ENCODE measurements at regions not wholly inside any gene's neighbourhood (a gene's known extent, or its start where the extent isn't known, plus 50 kb on each side); places are given as distances from the start of the nearest gene placed in this dataset.
A peak's percentile ranks its signal among the peaks of the same experiment; 100 is the strongest.

GRCh38 chr9:29616844-29617243, 2043.6 kb upstream of the C9orf72 start:
- no peaks in the 10 kb centered on the region for H3K4me1 ChIP-seq (ENCODE audit: control insufficient read depth, insufficient read depth, low read length)
- H3K27ac ChIP-seq (ENCODE audit: insufficient read depth, low read length) = no peak overlapping the region
- H4K5ac ChIP-seq (ENCODE audit: low read depth, low read length) = no peak overlapping the region
- H4K20me1 ChIP-seq (ENCODE audit: insufficient read depth, low read length) = no peaks in the 10 kb centered on the region
- H3K4ac ChIP-seq (ENCODE audit: low read depth, low read length) = no peak overlapping the region
- in situ Hi-C loops (cut with MboI; ENCODE audit: low sequenced_read_pairs) = no loop called here
- no CpG with 5 or more reads among the region's 2 CpGs for WGBS, 2 experiments (ENCODE audit: extremely low coverage in 2 of 2, insufficient read length in 1 of 2)
- no peak overlapping the region for H2BK120ac ChIP-seq (ENCODE audit: low read depth, low read length)
- H3K18ac ChIP-seq (ENCODE audit: low read depth, low read length) = no peak overlapping the region
- H3K4me3 ChIP-seq (ENCODE audit: insufficient read depth, low read depth, low read length) = no peak overlapping the region
- no peak overlapping the region for H2AK9ac ChIP-seq (replicated peaks; ENCODE audit: low read depth, low read length, poor library complexity)
- no peak overlapping the region for H3K23ac ChIP-seq (ENCODE audit: low read depth, low read length)
- DNase-seq (no peak), ATAC-seq (ENCODE audit: low read depth) (no peak)
- no peaks in the 10 kb centered on the region for H3K27me3 ChIP-seq (ENCODE audit: control insufficient read depth, insufficient read depth, low read length)
- H2BK15ac ChIP-seq (ENCODE audit: low read depth, low read length) = no peak overlapping the region
- intact Hi-C loops (cut with micrococcal nuclease) = no loop called here
- no peak overlapping the region for H2AFZ ChIP-seq (replicated peaks; ENCODE audit: low read length, poor library complexity)
- ChIA-PET CTCF (no interaction called here), POLR2A (ENCODE audit: unreplicated experiment) (no interaction called here)
- no peak overlapping the region for H4K8ac ChIP-seq (ENCODE audit: low read depth in 2 of 2, low read length in 2 of 2)
- H3K9me3 ChIP-seq (ENCODE audit: control insufficient read depth, insufficient read depth, low read length) = no peaks in the 10 kb centered on the region; the same call in 1 of the 2 replicates
- no peak overlapping the region for H4K91ac ChIP-seq (ENCODE audit: insufficient read depth, low read depth, low read length)
- no peaks in the 10 kb centered on the region for H3K36me3 ChIP-seq (ENCODE audit: control insufficient read depth, insufficient read depth, low read length)
- H3K4me2 ChIP-seq (ENCODE audit: low read depth, low read length) = no peak overlapping the region
- H3K9ac ChIP-seq (ENCODE audit: low read depth, low read length) = no peak overlapping the region
- no peak overlapping the region for H2BK20ac ChIP-seq (ENCODE audit: low read depth, low read length)
- no peak overlapping the region for H3K14ac ChIP-seq (replicated peaks; ENCODE audit: low read depth, low read length)
- dilution Hi-C loops (cut with HindIII; ENCODE audit: low sequenced_read_pairs, unreplicated experiment) = no loop called here
- TF ChIP-seq MAFK (IDR thresholded peaks at IDR 0.05; ENCODE audit: low read depth, low read length) (peak; percentile 78), CTCF (conservative IDR thresholded peaks at IDR 0.05; ENCODE audit: low read depth, low read length) (no peak), MAZ (IDR thresholded peaks at IDR 0.05; ENCODE audit: borderline replicate concordance, low read depth, low read length) (no peak), BHLHE40 (IDR thresholded peaks at IDR 0.05; ENCODE audit: low read depth, low read length) (no peak)
- no peaks in the 10 kb centered on the region for H3K9me1 ChIP-seq (ENCODE audit: insufficient read depth, low read length)
- no peak overlapping the region for H2AK5ac ChIP-seq (ENCODE audit: low read depth, low read length)
- H3K79me1 ChIP-seq (ENCODE audit: low read depth in 1 of 2, low read length in 2 of 2) = no peaks in the 10 kb centered on the region
- H2BK5ac ChIP-seq (ENCODE audit: low read depth, low read length, poor library complexity, severe bottlenecking) = no peak overlapping the region
- H3K56ac ChIP-seq (ENCODE audit: extremely low read depth, insufficient read depth, low read length) = no peak overlapping the region
- no TSS peak for BruUV-seq (replicated peaks)
